Sigmoid colon (tissue), 6 donors: ENCODE measurements at regions not wholly inside any gene's neighbourhood (a gene's known extent, or its start where the extent isn't known, plus 50 kb on each side); places are given as distances from the start of the nearest gene placed in this dataset.

Experiments used
- DNase-seq: peaks from one replicate; pipeline ENCODE4 v3.0.0-alpha.2; 2019
- H3K27ac ChIP-seq, 4 donors: fragments of 200-600 bp; sonication (generic); one replicate each; pipeline ENCODE4 v1.5.1; 2016 to 2019; ENCODE audit warnings: mild to moderate bottlenecking in 1 of 4
- H3K27me3 ChIP-seq, 3 donors: fragments of 200-600 bp; sonication (generic); one replicate each; pipeline ENCODE4 v1.5.1; 2019; ENCODE audit warnings: mild to moderate bottlenecking in 1 of 3
- H3K36me3 ChIP-seq, 4 donors: fragments of 200-600 bp; sonication (generic); one replicate each; pipeline ENCODE4 v1.5.1; 2016 to 2019
- H3K4me1 ChIP-seq, 4 donors: fragments of 200-600 bp; sonication (generic); one replicate each; pipeline ENCODE4 v1.5.1; 2017 to 2019
- H3K4me3 ChIP-seq, 4 donors: fragments of 200-600 bp; sonication (generic); one replicate each; pipeline ENCODE4 v1.5.1; 2017 to 2019; ENCODE audit warnings: mild to moderate bottlenecking in 2 of 4, moderate library complexity in 1 of 4
- H3K9me3 ChIP-seq, 4 donors: fragments of 200-600 bp in 3 of 4; sonication (generic) in 3 of 4; one replicate each; pipeline versions ENCODE4 v1.5.1 to v1.6.1; 2013 to 2019
- CTCF ChIP-seq, 4 experiments: fragments of 450-650 bp in 3 of 4; fragments of 200-600 bp in 1 of 4; IDR thresholded peaks; one replicate each; pipeline ENCODE4 v1.5.1; 2016 to 2019; ENCODE audit warnings: antibody characterized with exemption in 4 of 4, mild to moderate bottlenecking in 3 of 4, moderate library complexity in 2 of 4
- EP300 ChIP-seq, 4 donors: sonication (generic); formaldehyde crosslinking; IDR thresholded peaks; one replicate each; pipeline ENCODE4 v1.6.1; 2017; ENCODE audit warnings: antibody characterized with exemption in 4 of 4
- POLR2A ChIP-seq, 2 donors: fragments of 450-650 bp; IDR thresholded peaks; one replicate each; pipeline ENCODE4 v1.6.1; 2016; ENCODE audit warnings: antibody characterized with exemption in 2 of 2, mild to moderate bottlenecking in 2 of 2, moderate library complexity in 2 of 2
- POLR2AphosphoS5 ChIP-seq, 4 donors: sonication (generic); formaldehyde crosslinking; IDR thresholded peaks; one replicate each; pipeline ENCODE4 v1.6.1; 2017; ENCODE audit warnings: antibody characterized with exemption in 4 of 4
- WGBS, 2 donors: extraction: QIAGEN DNeasy Blood & Tissue Kit; methylation state at CpG; one replicate each; pipeline ENCODE4 v1.1.7; 2013; 5-methylcytosine and 5-hydroxymethylcytosine counted together
- intact Hi-C: fragments of 100-400 bp; cut with DNase I; formaldehyde crosslinking; loops from one replicate; pipeline ENCODE4 v1.15.1; 2023
- donor health status: healthy with polysubstance abuse.
- donor health status: healthy.

- Histone ChIP-seq H3K27me3 (no peaks in the 10 kb centered on the region), H3K36me3 (no peaks in the 10 kb centered on the region), H3K4me3 (no peak overlapping the region), H3K27ac (no peak overlapping the region), H3K4me1 (no peaks in the 10 kb centered on the region), H3K9me3 (no peaks in the 10 kb centered on the region)
- WGBS, 2 donors = 88 to 91% methylated on average over 6 of the region's 6 CpGs
- DNase-seq = no peak
- intact Hi-C loops = no loop called here
- TF ChIP-seq POLR2AphosphoS5 (IDR thresholded peaks at IDR 0.05) (no peak), EP300 (IDR thresholded peaks at IDR 0.05) (no peak), POLR2A (IDR thresholded peaks at IDR 0.05) (no peak), CTCF (IDR thresholded peaks at IDR 0.05) (no peak)
Measured at GRCh38 chrY:15465880-15466279, 941.6 kb downstream of the NLGN4Y start.

GRCh38 chrY:15466891-15467290, 942.6 kb downstream of the NLGN4Y start:
- Histone ChIP-seq H3K9me3 (no peaks in the 10 kb centered on the region), H3K27me3 (no peaks in the 10 kb centered on the region), H3K36me3 (no peaks in the 10 kb centered on the region), H3K27ac (no peak overlapping the region), H3K4me1 (no peaks in the 10 kb centered on the region), H3K4me3 (no peak overlapping the region)
- intact Hi-C loops = no loop called here
- 94 to 97% methylated on average over 5 of the region's 5 CpGs for WGBS, 2 donors
- no peak for DNase-seq
- TF ChIP-seq CTCF (IDR thresholded peaks at IDR 0.05) (no peak), POLR2A (IDR thresholded peaks at IDR 0.05) (no peak), EP300 (IDR thresholded peaks at IDR 0.05) (no peak), POLR2AphosphoS5 (IDR thresholded peaks at IDR 0.05) (no peak)

- TF ChIP-seq POLR2A (IDR thresholded peaks at IDR 0.05) = no peak
- TF ChIP-seq EP300 (IDR thresholded peaks at IDR 0.05) = no peak
- TF ChIP-seq CTCF (IDR thresholded peaks at IDR 0.05) = no peak
- no peak for TF ChIP-seq POLR2AphosphoS5 (IDR thresholded peaks at IDR 0.05)
- Histone ChIP-seq H3K4me1 (no peaks in the 10 kb centered on the region), H3K36me3 (no peaks in the 10 kb centered on the region), H3K4me3 (no peak overlapping the region), H3K9me3 (no peaks in the 10 kb centered on the region), H3K27me3 (no peaks in the 10 kb centered on the region), H3K27ac (no peak overlapping the region)
- no peak for DNase-seq
- WGBS, 2 donors = 87 to 88% methylated on average over 6 of the region's 6 CpGs
- intact Hi-C loops = no loop called here
Measured at GRCh38 chrY:15468091-15468490, 943.8 kb downstream of the NLGN4Y start.

- Histone ChIP-seq H3K27ac (no peak overlapping the region), H3K4me1 (no peaks in the 10 kb centered on the region), H3K4me3 (no peak overlapping the region), H3K9me3 (no peaks in the 10 kb centered on the region), H3K36me3 (no peaks in the 10 kb centered on the region), H3K27me3 (no peaks in the 10 kb centered on the region)
- DNase-seq = no peak
- intact Hi-C loops = no loop called here
- WGBS, 2 donors = 87 to 89% methylated on average over 1 of the region's 1 CpG
- TF ChIP-seq EP300 (IDR thresholded peaks at IDR 0.05) (no peak), CTCF (IDR thresholded peaks at IDR 0.05) (no peak), POLR2AphosphoS5 (IDR thresholded peaks at IDR 0.05) (no peak), POLR2A (IDR thresholded peaks at IDR 0.05) (no peak)
Measured at GRCh38 chrY:15471371-15471770, 947.0 kb downstream of the NLGN4Y start.

GRCh38 chrY:15478348-15478963, 954.1 kb downstream of the NLGN4Y start:
- DNase-seq = no peak
- WGBS, 2 donors = 48 to 78% methylated on average over 5 of the region's 5 CpGs
- Histone ChIP-seq H3K9me3 (no peaks in the 10 kb centered on the region), H3K4me1 (no peaks in the 10 kb centered on the region), H3K36me3 (no peaks in the 10 kb centered on the region), H3K27ac (no peak overlapping the region), H3K4me3 (no peak overlapping the region), H3K27me3 (no peaks in the 10 kb centered on the region)
- intact Hi-C loops = no loop called here
- no peak for TF ChIP-seq EP300 (IDR thresholded peaks at IDR 0.05)
- TF ChIP-seq CTCF (IDR thresholded peaks at IDR 0.05) = no peak
- no peak for TF ChIP-seq POLR2A (IDR thresholded peaks at IDR 0.05)
- TF ChIP-seq POLR2AphosphoS5 (IDR thresholded peaks at IDR 0.05) = no peak
